ENCODE measurements at regions not wholly inside any gene's neighbourhood (a gene's known extent, or its start where the extent isn't known, plus 50 kb on each side); places are given as distances from the start of the nearest gene placed in this dataset.
A peak's percentile ranks its signal among the peaks of the same experiment; 100 is the strongest.

DNA sequence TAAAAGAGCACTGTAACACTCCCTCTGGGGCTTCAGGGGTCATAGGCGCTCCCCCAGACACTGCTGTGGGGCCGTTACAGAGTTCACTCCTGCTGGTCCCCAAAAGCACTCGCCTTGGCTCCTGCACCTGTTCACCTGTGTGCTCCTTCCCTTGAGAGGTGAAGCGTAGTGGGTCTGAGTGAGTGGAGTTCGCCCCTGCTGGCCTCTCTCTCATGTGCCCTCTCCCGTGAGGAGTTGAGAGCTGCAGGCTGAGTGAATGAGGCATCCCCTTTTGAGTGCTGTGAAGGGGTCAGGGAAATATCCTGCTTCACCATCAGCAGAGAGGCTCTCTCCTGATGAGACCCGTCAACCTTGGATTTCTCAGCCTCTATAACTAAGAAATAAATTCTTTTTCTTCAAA lies 134.6 kb upstream of the TUT7 start:
- H3K9me3 ChIP-seq, result no peaks in the 10 kb centered on the region
- no peaks in the 10 kb centered on the region for H3K27me3 ChIP-seq
- no peaks in the 10 kb centered on the region for H3K36me3 ChIP-seq
- H3K4me1 ChIP-seq, result no peaks in the 10 kb centered on the region
- ATAC-seq (ENCODE audit: low FRiP score in 2 of 2) (no peak), DNase-seq (no peak)
- TF ChIP-seq POLR2A (IDR thresholded peaks at IDR 0.05) (no peak), EP300 (IDR thresholded peaks at IDR 0.05) (no peak), POLR2AphosphoS5 (IDR thresholded peaks at IDR 0.05) (no peak)
- TF ChIP-seq, protein P1, sequence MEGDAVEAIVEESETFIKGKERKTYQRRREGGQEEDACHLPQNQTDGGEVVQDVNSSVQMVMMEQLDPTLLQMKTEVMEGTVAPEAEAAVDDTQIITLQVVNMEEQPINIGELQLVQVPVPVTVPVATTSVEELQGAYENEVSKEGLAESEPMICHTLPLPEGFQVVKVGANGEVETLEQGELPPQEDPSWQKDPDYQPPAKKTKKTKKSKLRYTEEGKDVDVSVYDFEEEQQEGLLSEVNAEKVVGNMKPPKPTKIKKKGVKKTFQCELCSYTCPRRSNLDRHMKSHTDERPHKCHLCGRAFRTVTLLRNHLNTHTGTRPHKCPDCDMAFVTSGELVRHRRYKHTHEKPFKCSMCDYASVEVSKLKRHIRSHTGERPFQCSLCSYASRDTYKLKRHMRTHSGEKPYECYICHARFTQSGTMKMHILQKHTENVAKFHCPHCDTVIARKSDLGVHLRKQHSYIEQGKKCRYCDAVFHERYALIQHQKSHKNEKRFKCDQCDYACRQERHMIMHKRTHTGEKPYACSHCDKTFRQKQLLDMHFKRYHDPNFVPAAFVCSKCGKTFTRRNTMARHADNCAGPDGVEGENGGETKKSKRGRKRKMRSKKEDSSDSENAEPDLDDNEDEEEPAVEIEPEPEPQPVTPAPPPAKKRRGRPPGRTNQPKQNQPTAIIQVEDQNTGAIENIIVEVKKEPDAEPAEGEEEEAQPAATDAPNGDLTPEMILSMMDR (IDR thresholded peaks at IDR 0.05), result no peak
- no peak overlapping the region for H3K4me3 ChIP-seq
- 87 to 90% methylated on average over 1 to 7 of the region's 7 CpGs for WGBS, 2 donors
- no peak overlapping the region for H3K27ac ChIP-seq

DNA sequence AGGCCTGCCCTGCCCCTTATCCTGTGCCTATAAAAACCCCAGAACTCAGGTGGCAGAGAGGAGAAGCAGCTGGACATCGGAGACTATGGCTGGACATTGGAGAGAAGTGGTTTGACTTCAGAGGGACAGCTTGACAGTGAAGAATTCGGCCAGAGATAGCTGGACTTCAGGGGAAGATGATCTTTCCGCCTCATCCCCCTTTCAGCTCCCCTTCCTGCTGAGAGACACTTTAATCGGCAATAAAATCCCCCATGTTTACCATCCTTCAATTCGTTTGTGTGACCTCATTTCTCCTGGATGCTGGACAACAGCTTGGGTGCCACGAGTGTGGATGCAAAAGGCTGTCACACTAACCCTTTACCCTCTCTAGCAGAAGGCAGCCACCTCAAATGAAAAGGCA lies 134.1 kb upstream of the TUT7 start:
- DNase-seq, result no peak
- H3K27ac ChIP-seq, result no peak overlapping the region
- no peaks in the 10 kb centered on the region for H3K9me3 ChIP-seq
- H3K36me3 ChIP-seq, result no peaks in the 10 kb centered on the region
- WGBS, 2 donors, result 66 to 82% methylated on average over 6 of the region's 6 CpGs
- TF ChIP-seq, protein P1 (IDR thresholded peaks at IDR 0.05), result no peak
- TF ChIP-seq POLR2AphosphoS5 (IDR thresholded peaks at IDR 0.05) (no peak), POLR2A (IDR thresholded peaks at IDR 0.05) (no peak), EP300 (IDR thresholded peaks at IDR 0.05) (no peak)
- H3K4me3 ChIP-seq, result no peak overlapping the region
- no peaks in the 10 kb centered on the region for H3K27me3 ChIP-seq
- ATAC-seq (ENCODE audit: low FRiP score in 2 of 2), result no peak
- H3K4me1 ChIP-seq, result no peaks in the 10 kb centered on the region

- H3K4me3 ChIP-seq, result no peak overlapping the region
- H3K36me3 ChIP-seq, result no peaks in the 10 kb centered on the region
- ATAC-seq (ENCODE audit: low FRiP score in 2 of 2) (no peak), DNase-seq (no peak)
- H3K9me3 ChIP-seq, result no peaks in the 10 kb centered on the region
- no peak overlapping the region for H3K27ac ChIP-seq
- WGBS, 2 donors, result 78 to 81% methylated on average over 2 of the region's 2 CpGs
- H3K4me1 ChIP-seq, result no peaks in the 10 kb centered on the region
- TF ChIP-seq, protein P1 (IDR thresholded peaks at IDR 0.05), result no peak
- TF ChIP-seq POLR2AphosphoS5 (IDR thresholded peaks at IDR 0.05), result no peak
- no peak for TF ChIP-seq POLR2A (IDR thresholded peaks at IDR 0.05)
- no peak for TF ChIP-seq EP300 (IDR thresholded peaks at IDR 0.05)
- H3K27me3 ChIP-seq, result no peaks in the 10 kb centered on the region
Measured at GRCh38 chr9:86487838-86488233, 133.6 kb upstream of the TUT7 start.

DNA sequence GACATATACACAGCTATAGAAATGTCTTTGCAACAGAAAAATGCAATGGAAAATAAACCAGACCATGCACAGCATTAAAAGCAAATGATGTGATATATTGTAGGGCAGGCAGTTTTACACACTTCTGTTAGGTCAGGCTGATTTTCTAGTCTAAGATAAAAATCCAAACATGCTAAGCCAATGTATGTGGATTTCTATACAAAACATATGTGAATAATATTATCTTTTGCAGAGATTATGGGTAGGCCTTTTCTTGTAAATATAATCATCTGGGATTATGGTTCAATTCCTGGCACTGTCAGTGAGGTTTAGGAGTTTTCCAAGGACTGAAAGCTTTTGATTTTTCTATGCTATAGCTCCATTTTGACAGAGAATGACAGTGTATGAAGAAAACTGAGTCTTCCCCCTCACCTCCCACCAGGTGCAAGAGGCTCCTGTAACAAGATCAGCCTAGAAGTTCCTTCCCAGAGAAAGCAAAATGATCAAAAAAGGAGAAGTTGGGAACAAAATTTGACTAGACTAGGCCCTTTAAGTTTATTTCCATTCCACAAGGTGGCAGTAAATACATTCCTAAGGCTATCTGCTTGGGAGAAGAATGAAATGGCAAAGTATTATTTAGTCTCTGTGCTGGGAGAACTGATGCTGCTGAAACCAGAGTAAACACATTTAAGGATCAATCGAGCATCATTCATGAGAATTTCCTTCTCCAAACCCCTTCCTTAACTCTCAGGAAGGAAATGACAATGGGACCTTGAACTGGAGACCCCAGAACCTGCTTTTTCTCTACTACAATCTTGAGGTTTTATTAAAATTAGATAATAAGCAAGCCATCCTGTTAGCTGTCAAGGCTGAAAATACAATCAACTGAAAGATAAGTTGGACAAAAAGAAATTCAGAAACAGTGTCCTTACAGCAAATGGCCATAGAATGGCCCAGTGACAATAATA lies 133.0 kb upstream of the TUT7 start:
- ATAC-seq (ENCODE audit: low FRiP score in 2 of 2) (peak in 1 of 2 donors; percentile 80), DNase-seq (no peak)
- Histone ChIP-seq H3K4me3 (no peak overlapping the region), H3K4me1 (no peaks in the 10 kb centered on the region), H3K27ac (no peak overlapping the region), H3K36me3 (no peaks in the 10 kb centered on the region), H3K9me3 (no peaks in the 10 kb centered on the region), H3K27me3 (no peaks in the 10 kb centered on the region)
- TF ChIP-seq, protein P1 (IDR thresholded peaks at IDR 0.05), result peak in 5 of 6 experiments; percentile 20 to 65 (median 46)
- TF ChIP-seq EP300 (IDR thresholded peaks at IDR 0.05), result no peak
- 0 to 4% methylated on average over 1 of the region's 1 CpG for WGBS, 2 donors

- no peaks in the 10 kb centered on the region for H3K27me3 ChIP-seq
- no peak overlapping the region for H3K4me3 ChIP-seq
Measured at GRCh38 chr9:86485359-86485758, 131.1 kb upstream of the TUT7 start.

More at GRCh38 chr9:86485359-86485758, 131.1 kb upstream of the TUT7 start:
- Histone ChIP-seq H3K4me1 (no peaks in the 10 kb centered on the region), H3K9me3 (no peaks in the 10 kb centered on the region), H3K27ac (no peak overlapping the region), H3K36me3 (no peaks in the 10 kb centered on the region)
- ATAC-seq (ENCODE audit: low FRiP score in 2 of 2) (peak in 1 of 2 donors; percentile 36), DNase-seq (no peak)
- TF ChIP-seq, protein P1 (IDR thresholded peaks at IDR 0.05), result no peak
- no peak for TF ChIP-seq POLR2A (IDR thresholded peaks at IDR 0.05)
- TF ChIP-seq EP300 (IDR thresholded peaks at IDR 0.05), result no peak
- 51 to 54% methylated on average over 5 of the region's 5 CpGs for WGBS, 2 donors
